ENCODE measurements at regions not wholly inside any gene's neighbourhood (a gene's known extent, or its start where the extent isn't known, plus 50 kb on each side); places are given as distances from the start of the nearest gene placed in this dataset.

DNA sequence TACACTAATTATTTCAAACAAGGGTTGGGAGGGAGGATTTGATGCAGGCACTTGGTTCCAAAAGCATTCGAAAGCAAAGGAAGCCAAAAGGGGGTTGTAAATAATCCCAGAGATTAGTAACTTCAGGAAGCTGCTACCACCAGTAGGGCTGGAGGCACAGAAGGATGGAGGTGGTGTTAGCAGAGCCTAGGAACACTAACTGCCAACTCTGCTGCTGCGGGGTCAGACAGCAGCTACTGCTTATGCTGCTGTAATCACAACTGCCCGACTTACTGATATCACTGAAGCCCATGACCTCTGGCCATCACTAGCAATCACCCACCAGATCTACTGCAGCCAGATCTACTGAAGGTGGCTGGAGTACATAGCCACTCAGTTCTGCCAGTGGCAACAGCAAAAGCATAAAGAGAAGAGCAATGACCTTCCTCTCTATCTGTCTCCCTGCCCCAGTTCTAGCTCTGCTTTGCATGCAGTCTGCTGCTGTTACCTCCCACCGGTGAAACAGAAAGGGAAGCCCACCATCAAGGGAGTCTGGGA, 408.5 kb downstream of the PLPP3 start:
- TF ChIP-seq, protein P1, sequence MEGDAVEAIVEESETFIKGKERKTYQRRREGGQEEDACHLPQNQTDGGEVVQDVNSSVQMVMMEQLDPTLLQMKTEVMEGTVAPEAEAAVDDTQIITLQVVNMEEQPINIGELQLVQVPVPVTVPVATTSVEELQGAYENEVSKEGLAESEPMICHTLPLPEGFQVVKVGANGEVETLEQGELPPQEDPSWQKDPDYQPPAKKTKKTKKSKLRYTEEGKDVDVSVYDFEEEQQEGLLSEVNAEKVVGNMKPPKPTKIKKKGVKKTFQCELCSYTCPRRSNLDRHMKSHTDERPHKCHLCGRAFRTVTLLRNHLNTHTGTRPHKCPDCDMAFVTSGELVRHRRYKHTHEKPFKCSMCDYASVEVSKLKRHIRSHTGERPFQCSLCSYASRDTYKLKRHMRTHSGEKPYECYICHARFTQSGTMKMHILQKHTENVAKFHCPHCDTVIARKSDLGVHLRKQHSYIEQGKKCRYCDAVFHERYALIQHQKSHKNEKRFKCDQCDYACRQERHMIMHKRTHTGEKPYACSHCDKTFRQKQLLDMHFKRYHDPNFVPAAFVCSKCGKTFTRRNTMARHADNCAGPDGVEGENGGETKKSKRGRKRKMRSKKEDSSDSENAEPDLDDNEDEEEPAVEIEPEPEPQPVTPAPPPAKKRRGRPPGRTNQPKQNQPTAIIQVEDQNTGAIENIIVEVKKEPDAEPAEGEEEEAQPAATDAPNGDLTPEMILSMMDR (IDR thresholded peaks at IDR 0.05): no peak
- TF ChIP-seq EZH2phosphoT487 (IDR thresholded peaks at IDR 0.05): no peak
- TF ChIP-seq EZH2 (IDR thresholded peaks at IDR 0.05): no peak

Measured in neural progenitor cell (in vitro differentiated cells).